SU-DHL-6 (cell line): ENCODE measurements at regions not wholly inside any gene's neighbourhood (a gene's known extent, or its start where the extent isn't known, plus 50 kb on each side); places are given as distances from the start of the nearest gene placed in this dataset.

Source experiments
- H2AFZ ChIP-seq: fragments of 200-600 bp; sonication (generic); 2 replicates; pipeline ENCODE4 v1.6.1; 2014; ENCODE audit warnings: low read depth, mild to moderate bottlenecking, moderate library complexity, mixed read lengths, antibody characterized with exemption, low read length; ENCODE audit not compliant: severe bottlenecking
- H3F3A ChIP-seq: fragments of 200-600 bp; shearing (Covaris generic); 2 replicates; pipeline ENCODE4 v1.6.0; 2016; ENCODE audit warnings: antibody characterized with exemption, mild to moderate bottlenecking; ENCODE audit not compliant: insufficient read depth
- H3K27ac ChIP-seq: fragments of 200-600 bp; sonication (generic); 2 replicates; pipeline ENCODE4 v1.5.1; 2016; ENCODE audit warnings: low read depth, mild to moderate bottlenecking, low read length, moderate library complexity, mixed read lengths
- H3K27me3 ChIP-seq: fragments of 200-600 bp; sonication (generic), shearing (Covaris generic); 2 replicates; pipeline ENCODE4 v1.6.0; 2014; ENCODE audit warnings: mild to moderate bottlenecking, low read length
- H3K36me3 ChIP-seq: fragments of 200-600 bp; sonication (generic); 2 replicates; pipeline ENCODE4 v1.6.1; 2014; ENCODE audit warnings: mild to moderate bottlenecking, low read length, mixed read lengths
- H3K4me2 ChIP-seq: fragments of 300-600, 200-600 bp; shearing (Covaris generic), sonication (generic); 2 replicates; pipeline ENCODE4 v1.6.0; 2014; ENCODE audit warnings: low read length, low read depth, mild to moderate bottlenecking; ENCODE audit not compliant: poor library complexity, severe bottlenecking
- H3K4me3 ChIP-seq: fragments of 200-600 bp; sonication (generic); 2 replicates; pipeline ENCODE4 v1.5.1; 2014; ENCODE audit warnings: antibody characterized with exemption, low read length, mild to moderate bottlenecking, mixed read lengths; ENCODE audit not compliant: insufficient read depth, poor library complexity, severe bottlenecking
- H3K79me2 ChIP-seq: fragments of 200-600 bp; sonication (generic); 2 replicates; pipeline ENCODE4 v1.6.1; 2014; ENCODE audit warnings: mild to moderate bottlenecking, low read length, moderate library complexity; ENCODE audit not compliant: insufficient read depth
- H3K9ac ChIP-seq: fragments of 200-600 bp; sonication (generic); 2 replicates; pipeline ENCODE4 v1.7.0; 2014; ENCODE audit warnings: mild to moderate bottlenecking, low read length
- H3K9me2 ChIP-seq: fragments of 200-600 bp; sonication (generic); replicated peaks from 2 replicates; pipeline ENCODE4 v1.6.1; 2014; ENCODE audit warnings: low read length; ENCODE audit not compliant: insufficient read depth
- H3K9me3 ChIP-seq: fragments of 200-600 bp; sonication (generic); 2 replicates; pipeline ENCODE4 v1.6.1; 2014; ENCODE audit warnings: low read length, mixed read lengths; ENCODE audit not compliant: insufficient read depth
- H4K20me1 ChIP-seq: fragments of 200-600 bp; sonication (generic); 2 replicates; pipeline ENCODE4 v1.6.1; 2014; ENCODE audit warnings: low read depth, mild to moderate bottlenecking, antibody characterized with exemption, low read length, moderate library complexity, mixed read lengths
- CTCF ChIP-seq: fragments of 200-600 bp; sonication (generic); IDR thresholded peaks from one replicate; pipeline ENCODE4 v1.5.1; 2017; ENCODE audit warnings: antibody characterized with exemption, mild to moderate bottlenecking, low read length, moderate library complexity; ENCODE audit not compliant: insufficient read depth, poor library complexity, severe bottlenecking
- EZH2phosphoT487 ChIP-seq: fragments of 200-600 bp; sonication (generic), shearing (Covaris generic); conservative IDR thresholded peaks from 2 replicates; pipeline ENCODE4 v1.6.1; 2018; ENCODE audit warnings: mild to moderate bottlenecking, antibody characterized with exemption, low read length, moderate library complexity, mixed read lengths

DNA sequence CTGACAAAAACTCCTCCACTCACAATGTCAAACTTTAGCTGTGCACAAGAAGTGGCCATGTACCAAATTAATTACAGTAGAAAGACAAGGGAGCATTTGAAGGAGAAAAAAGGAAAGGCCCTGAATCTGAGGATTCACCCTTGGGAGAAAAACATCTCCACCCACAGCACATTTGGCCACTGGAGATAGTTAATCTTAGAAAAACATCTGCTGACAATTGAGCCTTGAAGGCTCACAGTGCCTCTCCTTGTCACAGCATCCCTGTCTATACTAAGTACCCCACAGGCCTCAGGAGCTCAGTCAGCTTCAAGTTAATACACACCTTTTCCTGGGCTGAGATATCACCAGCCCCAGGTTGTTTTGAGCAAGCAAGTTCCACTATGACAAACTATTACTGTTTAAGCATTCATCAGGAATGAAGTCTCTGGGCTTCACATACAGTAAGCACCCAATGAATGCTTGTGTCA, 78.1 kb upstream of the SETMAR start:
- no peak overlapping the region for H3K27ac ChIP-seq
- no peaks in the 10 kb centered on the region for H3K9me3 ChIP-seq
- TF ChIP-seq EZH2phosphoT487 (no peak), CTCF (no peak)
- H3K4me3 ChIP-seq = no peak overlapping the region
- H3F3A ChIP-seq = no peaks in the 10 kb centered on the region
- H3K36me3 ChIP-seq = no peaks in the 10 kb centered on the region
- H3K79me2 ChIP-seq = no peaks in the 10 kb centered on the region
- no peak overlapping the region for H2AFZ ChIP-seq
- no peaks in the 10 kb centered on the region for H3K9me2 ChIP-seq
- no peaks in the 10 kb centered on the region for H3K27me3 ChIP-seq
- no peaks in the 10 kb centered on the region for H4K20me1 ChIP-seq
- no peak overlapping the region for H3K4me2 ChIP-seq
- no peak overlapping the region for H3K9ac ChIP-seq

GRCh38 chr3:4228295-4228694, 74.9 kb upstream of the SETMAR start:
- H3K27me3 ChIP-seq = no peaks in the 10 kb centered on the region
- no peaks in the 10 kb centered on the region for H3K9me2 ChIP-seq
- no peak for TF ChIP-seq EZH2phosphoT487
- no peak for TF ChIP-seq CTCF

DNA sequence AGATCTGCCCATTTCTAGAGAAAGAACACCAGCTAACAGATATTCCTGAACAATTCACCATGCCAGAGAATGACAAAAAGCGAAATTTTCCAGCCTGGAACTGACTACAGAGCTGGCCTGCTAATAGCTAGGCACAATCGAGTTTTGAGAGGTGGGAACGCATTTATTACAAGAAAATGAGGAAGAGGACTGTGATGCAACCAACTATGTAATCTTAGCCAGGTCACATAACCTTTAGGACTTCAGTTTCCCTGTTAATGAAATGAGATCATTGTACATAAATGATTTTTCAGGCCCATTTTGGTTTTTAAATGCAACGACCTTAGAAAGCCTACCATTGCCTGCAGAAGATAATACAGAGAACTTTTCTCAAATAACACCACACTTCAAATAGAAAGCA, 72.1 kb upstream of the SETMAR start:
- Histone ChIP-seq H3K9me3 (no peaks in the 10 kb centered on the region), H3K27ac (no peak overlapping the region), H3K79me2 (no peaks in the 10 kb centered on the region), H2AFZ (no peak overlapping the region), H3K9me2 (no peaks in the 10 kb centered on the region), H3K36me3 (no peaks in the 10 kb centered on the region), H4K20me1 (no peaks in the 10 kb centered on the region), H3K27me3 (no peaks in the 10 kb centered on the region), H3K9ac (no peak overlapping the region), H3F3A (no peaks in the 10 kb centered on the region), H3K4me3 (no peak overlapping the region), H3K4me2 (no peak overlapping the region)
- TF ChIP-seq CTCF (no peak), EZH2phosphoT487 (no peak)

More at GRCh38 chr3:4228295-4228694, 74.9 kb upstream of the SETMAR start:
- H3K27ac ChIP-seq = no peak overlapping the region
- no peak overlapping the region for H3K9ac ChIP-seq
- H3F3A ChIP-seq = no peaks in the 10 kb centered on the region
- H2AFZ ChIP-seq = no peak overlapping the region
- H4K20me1 ChIP-seq = no peaks in the 10 kb centered on the region
- H3K36me3 ChIP-seq = no peaks in the 10 kb centered on the region
- no peaks in the 10 kb centered on the region for H3K9me3 ChIP-seq
- H3K79me2 ChIP-seq = no peaks in the 10 kb centered on the region
- no peak overlapping the region for H3K4me2 ChIP-seq
- H3K4me3 ChIP-seq = no peak overlapping the region

DNA sequence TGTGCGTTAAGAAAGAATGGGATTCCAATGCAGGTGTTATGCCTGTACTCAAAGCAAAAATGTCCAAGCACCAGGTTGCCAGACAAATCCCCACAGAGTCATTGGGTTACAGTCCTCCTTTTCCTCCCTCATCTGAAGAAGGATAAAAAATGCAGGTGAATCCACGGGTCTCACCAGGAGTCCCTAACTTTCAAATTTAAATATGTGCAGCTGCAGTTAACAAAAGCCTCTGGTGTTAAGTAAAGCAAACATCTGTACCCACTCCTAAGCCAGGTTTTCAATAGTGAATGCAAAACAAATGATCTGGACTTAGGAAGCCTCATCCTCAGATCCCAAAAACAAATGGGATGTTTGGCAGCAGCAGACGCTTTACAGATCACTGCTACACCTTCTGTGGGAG, 70.4 kb upstream of the SETMAR start:
- H2AFZ ChIP-seq = no peak overlapping the region
- H3F3A ChIP-seq = no peaks in the 10 kb centered on the region
- H3K4me3 ChIP-seq = no peak overlapping the region
- H3K79me2 ChIP-seq = no peaks in the 10 kb centered on the region
- no peak for TF ChIP-seq CTCF
- TF ChIP-seq EZH2phosphoT487 = no peak
- H3K9me2 ChIP-seq = no peaks in the 10 kb centered on the region
- no peaks in the 10 kb centered on the region for H4K20me1 ChIP-seq
- no peaks in the 10 kb centered on the region for H3K27me3 ChIP-seq
- no peaks in the 10 kb centered on the region for H3K36me3 ChIP-seq
- no peak overlapping the region for H3K9ac ChIP-seq
- no peak overlapping the region for H3K4me2 ChIP-seq
- H3K27ac ChIP-seq = no peak overlapping the region
- H3K9me3 ChIP-seq = no peaks in the 10 kb centered on the region
